IPS-NIHi7 (cell line): ENCODE measurements at regions not wholly inside any gene's neighbourhood (a gene's known extent, or its start where the extent isn't known, plus 50 kb on each side); places are given as distances from the start of the nearest gene placed in this dataset.
"Not testable (repeated sequence)": the region's sequence is repeated elsewhere in the genome, so short reads cannot be mapped to it uniquely, and the experiment has no call there.

Source experiments
- DNase-seq: peaks from one replicate; pipeline ENCODE4 v3.0.0; 2012; ENCODE audit warnings: mixed read lengths; ENCODE audit errors: extremely low spot score

DNA sequence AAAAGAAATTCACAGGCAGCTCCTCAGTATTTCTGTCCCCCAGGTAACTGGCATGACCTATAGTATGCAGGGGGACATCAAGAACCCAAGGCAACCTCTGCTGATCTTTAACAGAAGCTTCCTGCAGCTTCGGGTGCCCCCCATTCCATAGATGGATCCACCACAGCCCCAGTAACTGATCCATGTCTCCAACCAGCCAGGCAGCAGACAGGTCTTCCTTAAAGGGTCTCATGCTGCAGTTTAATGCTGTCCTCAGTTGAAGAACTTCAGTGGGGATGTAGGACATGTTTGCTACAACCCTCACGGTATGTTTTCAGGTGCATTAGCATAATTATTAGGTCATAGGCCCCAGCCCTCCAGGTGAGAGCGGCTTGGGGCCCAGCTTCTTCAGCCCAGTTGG lies 90.9 kb upstream of the OLIG2 start:
- DNase-seq: no peak

DNA sequence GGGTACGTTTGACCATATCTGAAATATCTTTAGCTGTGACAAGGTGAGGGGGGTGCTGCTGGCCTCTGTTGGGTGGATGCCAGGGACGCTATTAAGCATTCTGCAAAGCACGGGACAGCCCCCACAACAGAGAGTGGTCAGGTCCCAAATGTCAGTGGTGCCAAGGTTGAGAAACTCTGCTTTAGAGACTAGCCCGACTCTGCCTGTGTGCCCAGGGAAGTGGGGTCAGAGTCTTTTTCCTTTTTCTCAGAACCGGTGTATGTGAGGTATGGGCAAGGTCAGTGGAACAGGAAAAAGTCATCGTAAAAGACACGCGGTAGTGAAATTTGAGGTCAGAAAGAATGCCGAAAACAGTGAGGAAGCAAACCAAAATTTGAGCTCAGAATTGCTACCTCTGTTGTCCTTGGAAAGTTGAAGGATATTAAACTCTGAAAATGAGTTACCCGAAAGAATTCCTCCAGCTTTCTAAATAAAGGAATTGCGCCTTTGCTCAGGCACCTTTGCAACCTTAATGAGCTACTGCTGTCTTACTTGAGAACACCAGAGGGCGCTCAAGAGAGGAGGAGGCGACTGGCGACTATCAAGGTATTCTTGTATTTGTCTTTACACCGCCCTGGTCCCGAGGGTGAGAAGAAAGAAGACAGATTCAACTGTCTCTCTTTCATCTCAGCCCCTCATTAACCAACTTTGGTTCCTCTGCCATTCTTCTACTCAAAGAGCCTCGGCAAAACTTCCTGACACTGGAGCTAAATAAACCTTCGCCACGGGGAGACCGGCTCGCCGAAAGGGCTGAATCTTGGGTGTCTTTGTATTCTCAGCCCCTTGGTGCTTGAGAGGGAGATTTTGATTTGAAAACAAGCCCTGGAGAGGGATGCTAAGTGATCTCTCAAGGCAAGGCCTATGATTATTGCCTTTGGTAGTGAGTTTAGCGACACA lies 85.4 kb upstream of the OLIG2 start:
- DNase-seq: peak; percentile 78

DNA sequence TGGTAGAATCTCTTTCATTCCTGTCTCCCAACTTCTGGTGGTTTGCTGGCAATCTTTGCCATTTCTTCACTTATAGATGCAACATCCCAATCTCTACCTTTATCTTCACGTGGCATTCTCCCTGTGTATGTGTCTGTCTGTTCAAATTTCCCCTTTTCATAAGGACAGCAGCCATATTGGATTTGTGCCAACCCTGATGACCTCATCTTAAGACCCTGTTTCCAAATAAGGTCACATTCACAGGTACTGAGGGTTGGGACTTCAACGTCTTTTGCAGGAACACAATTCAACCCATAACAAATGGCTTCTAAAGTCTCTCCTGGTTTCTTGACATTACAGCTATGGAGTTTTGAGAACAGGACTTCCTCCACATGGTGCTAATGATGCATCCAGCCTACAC lies 84.5 kb upstream of the OLIG2 start:
- no peak for DNase-seq

DNA sequence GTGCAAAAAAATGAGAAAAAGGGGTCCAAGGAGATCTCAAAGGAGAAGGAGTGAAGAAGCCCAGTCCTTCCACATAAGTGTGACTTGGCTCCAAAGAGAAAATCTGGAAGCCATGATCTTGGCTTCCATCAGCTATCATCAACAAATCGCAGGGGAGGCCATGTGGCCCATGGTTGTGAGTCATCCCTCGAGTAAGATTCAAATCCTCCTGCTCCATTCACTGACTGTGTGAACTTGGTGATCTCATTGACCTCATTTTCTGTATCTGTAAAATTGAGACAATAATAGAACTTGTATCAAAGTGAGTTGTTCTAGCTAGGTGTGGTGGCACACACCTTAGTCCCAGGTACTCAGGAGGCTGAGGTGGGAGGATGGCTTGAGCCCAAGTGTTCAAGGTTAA lies 79.1 kb upstream of the OLIG2 start:
- DNase-seq: no peak

DNA sequence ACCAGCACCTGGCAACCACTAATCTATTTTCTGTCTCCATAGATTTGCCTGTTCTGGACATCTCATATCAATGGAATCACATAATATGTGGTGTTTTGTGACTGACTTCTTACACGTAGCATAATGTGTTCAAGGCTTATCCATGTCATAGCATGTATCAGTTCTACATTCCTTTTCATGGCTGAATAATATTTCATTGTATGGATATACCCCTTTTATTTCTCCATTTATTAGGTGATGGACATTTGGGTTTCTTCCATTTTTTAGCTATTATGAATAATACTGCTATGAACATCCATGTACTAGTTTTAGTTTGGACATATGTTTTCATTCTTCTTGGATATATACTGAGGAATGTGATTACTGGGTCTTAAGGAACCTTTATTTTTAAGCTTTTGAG lies 78.0 kb upstream of the OLIG2 start:
- DNase-seq: no peak

- no peak for DNase-seq
These were observed 76.0 kb upstream of the OLIG2 start for GRCh38 chr21:32949701-32950100.

- DNase-seq: peak; percentile 17
These were observed 74.7 kb upstream of the OLIG2 start for GRCh38 chr21:32951041-32951440.

GRCh38 chr21:32954353-32954752 lies 71.4 kb upstream of the OLIG2 start:
- no peak for DNase-seq

DNA sequence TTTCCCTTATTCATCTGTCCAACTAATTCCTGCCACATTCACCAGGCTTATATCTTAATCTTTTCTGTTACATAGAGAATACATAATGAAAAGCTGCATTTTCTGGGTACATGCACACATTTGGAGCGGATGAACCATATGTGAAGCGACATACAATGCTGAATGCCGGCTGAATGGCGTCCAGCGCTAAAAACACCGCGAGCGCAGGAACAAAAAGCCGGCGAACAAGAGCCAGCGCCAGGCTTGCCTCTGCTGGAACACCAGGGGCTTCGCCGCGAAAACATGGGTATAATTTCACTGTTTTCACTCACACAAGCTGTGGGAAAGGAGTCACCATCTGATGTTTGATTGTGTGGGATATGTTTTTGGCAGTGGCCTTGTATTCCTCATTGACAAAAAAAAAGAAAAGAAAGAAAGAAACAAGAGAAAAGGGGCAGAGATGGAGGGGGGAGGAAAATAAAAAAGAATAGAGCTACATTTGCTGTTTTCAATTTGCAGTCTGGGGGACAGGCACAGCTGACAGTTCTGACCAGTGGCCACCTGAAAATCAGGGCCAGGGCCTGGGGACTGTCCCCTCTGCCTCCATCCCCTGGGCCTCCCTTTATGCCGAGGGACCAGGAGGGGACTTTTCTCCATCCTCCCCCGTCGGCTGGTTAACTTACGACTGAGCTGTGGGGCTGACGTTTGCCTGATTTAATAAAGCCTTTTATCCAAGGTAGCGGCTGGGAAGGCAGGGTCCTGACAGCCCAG lies 70.2 kb upstream of the OLIG2 start:
- DNase-seq: no peak

DNA sequence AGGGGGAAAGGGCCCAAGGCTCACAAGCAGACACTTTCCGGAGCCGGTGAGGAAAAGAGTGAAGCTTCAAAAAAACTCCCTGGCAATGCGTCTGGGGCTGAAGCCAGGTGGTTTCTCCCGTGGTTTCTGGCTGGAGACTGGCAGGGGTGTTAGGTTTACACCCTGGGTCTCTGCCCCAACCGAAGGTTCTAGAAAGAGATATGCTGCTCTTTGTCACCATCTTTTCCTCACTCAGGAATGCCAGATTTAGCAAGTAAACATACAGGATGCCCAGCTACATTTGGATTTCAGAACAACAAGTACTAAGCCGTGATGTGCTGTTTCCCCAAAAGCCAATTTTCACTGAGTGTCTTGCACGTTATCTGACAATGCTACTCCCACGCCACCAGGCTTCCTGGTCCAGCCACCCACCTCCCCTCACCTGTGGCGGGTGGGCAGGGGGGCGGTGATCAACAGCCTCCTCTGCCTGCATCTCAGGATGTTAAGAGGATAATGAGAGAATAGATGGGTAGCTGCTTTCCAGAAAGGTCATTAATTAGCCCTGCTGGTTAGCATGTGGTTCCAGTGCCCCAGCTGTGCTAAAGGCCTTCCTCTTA lies 69.6 kb upstream of the OLIG2 start:
- no peak for DNase-seq

GRCh38 chr21:32957545-32957944 lies 68.2 kb upstream of the OLIG2 start:
- DNase-seq: no peak

DNA sequence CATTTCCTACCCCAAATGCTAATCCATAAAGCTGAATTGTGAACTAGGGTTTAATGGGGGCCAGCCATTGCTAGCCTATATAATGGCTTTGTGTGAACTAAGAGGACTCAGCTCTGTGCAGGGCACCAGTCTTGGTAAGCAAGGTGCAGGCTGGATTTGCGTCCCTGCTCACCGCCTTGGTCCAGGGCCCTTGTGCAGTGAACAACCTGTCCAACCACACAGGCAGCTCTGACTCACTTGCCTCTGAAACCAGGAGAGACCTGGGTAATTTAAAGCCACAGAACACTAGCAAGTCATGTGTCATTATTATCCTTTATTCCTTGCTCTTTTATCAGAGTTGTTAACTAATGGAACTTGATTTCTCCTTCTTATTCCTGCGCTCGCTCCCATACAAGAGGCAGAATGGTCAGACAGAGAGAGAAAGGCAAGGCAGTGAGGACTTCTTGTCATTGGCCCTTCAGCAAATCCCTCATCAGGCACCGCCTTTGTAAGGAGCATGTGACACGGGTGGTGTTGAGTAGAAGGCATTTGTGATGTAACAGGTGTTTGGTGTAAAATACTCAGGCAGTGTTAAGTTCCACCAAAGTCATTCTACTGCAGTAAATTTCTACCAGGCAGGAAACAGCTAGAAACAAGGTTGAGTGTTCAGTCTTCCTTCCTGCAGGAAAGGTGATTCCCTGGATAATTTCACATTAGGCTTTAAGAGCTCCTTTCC lies 67.3 kb upstream of the OLIG2 start:
- no peak for DNase-seq

DNA sequence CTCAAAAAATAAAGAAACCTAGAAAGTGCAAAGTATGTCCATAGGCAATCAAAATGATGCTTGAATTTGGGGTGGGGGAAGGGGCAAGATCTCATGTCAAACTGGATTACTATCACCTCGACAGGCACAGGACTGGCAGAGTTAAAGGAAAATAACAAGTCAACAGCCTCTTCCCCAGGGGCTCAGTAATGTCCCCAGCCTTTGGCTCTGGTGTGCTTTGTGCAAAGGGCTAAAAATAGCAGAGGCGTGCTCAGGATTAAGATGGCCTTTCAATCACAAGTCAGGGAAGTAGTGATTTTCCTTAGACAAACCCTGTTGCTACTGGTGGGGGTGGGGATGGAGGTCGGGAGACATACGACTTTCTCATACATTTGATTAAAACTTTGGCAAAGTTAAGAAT lies 63.5 kb upstream of the OLIG2 start:
- no peak for DNase-seq

- no peak for DNase-seq
These were observed 60.5 kb upstream of the OLIG2 start for GRCh38 chr21:32965129-32965680.

DNA sequence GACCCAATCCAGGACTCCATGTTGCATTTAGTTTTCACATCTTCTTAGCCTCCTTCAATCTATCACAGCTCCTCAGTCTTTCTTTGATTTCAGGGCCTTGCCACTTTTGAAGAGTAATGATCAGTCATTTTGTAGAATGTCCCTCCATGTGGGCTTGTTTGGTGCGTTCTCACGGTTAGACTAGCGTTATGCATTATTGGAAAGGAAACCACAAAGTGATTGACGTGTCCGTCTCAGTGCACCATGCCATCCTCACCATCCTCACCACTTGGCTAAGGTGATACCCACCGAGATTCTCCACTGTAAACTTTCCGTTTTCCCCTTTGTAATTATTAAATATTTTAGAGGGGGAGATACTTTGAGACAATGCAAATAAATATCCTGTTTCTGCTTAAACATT lies 59.6 kb upstream of the OLIG2 start:
- DNase-seq: no peak

DNA sequence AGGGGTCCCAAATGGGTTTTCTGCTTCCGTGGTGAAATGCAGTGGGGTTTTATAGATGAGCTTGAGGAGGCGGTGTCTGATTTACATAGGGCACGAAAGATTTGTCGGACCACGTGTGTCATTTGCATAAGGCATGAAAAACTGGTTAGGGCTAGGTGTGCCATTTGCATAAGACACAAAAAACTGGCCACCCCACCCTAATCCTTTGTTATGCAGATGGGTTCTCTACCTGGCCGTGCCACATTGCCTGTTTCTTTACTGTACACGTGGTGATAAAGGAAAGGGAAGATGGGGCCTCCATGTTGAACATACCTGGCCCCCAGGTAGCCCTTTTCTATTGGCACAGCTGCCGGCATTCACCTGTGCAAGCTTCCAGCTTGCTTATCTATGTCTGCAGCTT lies 57.6 kb upstream of the OLIG2 start:
- not testable (repeated sequence) for DNase-seq

- no peak for DNase-seq
These were observed 51.1 kb upstream of the OLIG2 start for GRCh38 chr21:32974653-32975052.

DNA sequence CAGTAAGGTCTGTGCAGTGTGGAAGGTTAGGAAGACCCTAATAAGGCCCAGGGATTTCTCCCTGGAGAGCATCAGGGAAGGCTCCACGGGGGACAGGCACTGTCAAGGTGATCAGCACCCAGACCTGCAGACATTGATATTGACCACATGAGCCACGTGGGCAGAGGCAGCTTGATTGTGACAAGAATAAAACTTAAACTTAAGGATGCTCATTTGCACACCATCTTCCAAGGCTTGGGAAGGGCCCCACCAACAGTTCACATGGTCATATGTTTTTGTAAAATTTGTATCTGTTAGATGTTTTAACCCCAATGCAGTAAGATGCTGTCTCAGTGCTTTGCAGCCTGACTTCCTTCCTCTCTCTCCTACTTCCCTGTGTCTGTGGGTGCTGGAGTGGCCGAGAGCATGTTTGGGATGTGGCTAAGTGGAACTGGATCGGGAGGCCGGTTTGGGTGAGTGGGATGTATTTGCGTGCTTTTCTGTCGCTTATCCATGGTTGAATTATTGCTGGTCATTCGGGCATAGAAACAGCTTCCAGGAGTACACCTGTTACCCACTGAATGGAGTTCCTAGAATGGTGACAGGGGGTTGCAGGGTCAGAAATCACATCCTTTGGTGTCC lies 49.8 kb upstream of the OLIG2 start:
- no peak for DNase-seq
